Heart left ventricle (tissue), 16 donors: ENCODE measurements at regions not wholly inside any gene's neighbourhood (a gene's known extent, or its start where the extent isn't known, plus 50 kb on each side); places are given as distances from the start of the nearest gene placed in this dataset.

ENCODE experiments used
- ATAC-seq, 4 donors: fragments of 200-7000 bp; cut with Tn5 transposase; one replicate each; pipeline ENCODE4 v1.9.1; 2020 to 2022; ENCODE audit warnings: moderate library complexity in 4 of 4, mild to moderate bottlenecking in 3 of 4, moderate number of reproducible peaks in 1 of 4
- DNase-seq, 5 donors: peaks; one replicate each; pipeline ENCODE4 v3.0.0-alpha.2; 2020
- H3K27ac ChIP-seq, 12 donors: fragments of 200-600 bp; sonication (generic) in 4 of 12; one replicate each; pipeline versions ENCODE4 v1.5.0 to v1.8.0; 2016 to 2022; ENCODE audit warnings: mild to moderate bottlenecking in 2 of 12
- H3K27me3 ChIP-seq, 9 donors: fragments of 200-600 bp; sonication (generic) in 2 of 9; one replicate each; pipeline versions ENCODE4 v1.5.1 to v1.8.0; 2016 to 2022; ENCODE audit warnings: mild to moderate bottlenecking in 3 of 9
- H3K36me3 ChIP-seq, 9 donors: fragments of 200-600 bp; sonication (generic) in 2 of 9; one replicate each; pipeline versions ENCODE4 v1.5.0 to v1.8.0; 2018 to 2022; ENCODE audit warnings: mild to moderate bottlenecking in 2 of 9
- H3K4me1 ChIP-seq, 12 donors: fragments of 200-600 bp; sonication (generic) in 4 of 12; one replicate each; pipeline versions ENCODE4 v1.5.0 to v1.8.0; 2016 to 2022; ENCODE audit warnings: mild to moderate bottlenecking in 3 of 12
- H3K4me3 ChIP-seq, 12 donors: fragments of 200-600 bp; sonication (generic) in 4 of 12; one replicate each; pipeline versions ENCODE4 v1.5.0 to v1.8.0; 2017 to 2022; ENCODE audit warnings: mild to moderate bottlenecking in 9 of 12, moderate library complexity in 4 of 12
- H3K9me3 ChIP-seq, 12 donors: fragments of 200-600 bp; sonication (generic) in 4 of 12; one replicate each; pipeline versions ENCODE4 v1.5.0 to v1.8.0; 2016 to 2022; ENCODE audit warnings: mild to moderate bottlenecking in 1 of 12
- CTCF ChIP-seq, 12 donors: fragments of 200-600 bp; sonication (generic) in 4 of 12; IDR thresholded peaks; one replicate each; pipeline versions ENCODE4 v1.5.0 to v1.8.0; 2018 to 2022; ENCODE audit warnings: antibody characterized with exemption in 12 of 12, mild to moderate bottlenecking in 5 of 12
- POLR2A ChIP-seq, 2 donors: fragments of 450-650 bp; IDR thresholded peaks; one replicate each; pipeline ENCODE4 v1.6.1; 2017; ENCODE audit warnings: antibody characterized with exemption in 2 of 2, mild to moderate bottlenecking in 2 of 2, moderate library complexity in 2 of 2
- WGBS, 4 donors: extraction: QIAGEN DNeasy Blood & Tissue Kit in 2 of 4; methylation state at CpG; one replicate each; pipeline versions ENCODE4 v1.1.5 to v1.1.7; 2013 to 2018; 5-methylcytosine and 5-hydroxymethylcytosine counted together
- intact Hi-C, 10 donors: fragments of 100-400 bp; cut with DNase I; formaldehyde crosslinking; loops; one replicate each; pipeline versions ENCODE4 v1.11.1 to v1.14.2; 2022
- donor health status: ischemic (EF 13 %, LVEDD 7.1; RV severe dilation, severe dysfunction).
- donor health status: healthy with polysubstance abuse.
- donor health status: DM: no; HTN: yes; CAD: no.
- donor health status: DM: no; HTN: no; CAD: no.
- donor health status: ischemic (EF 25% LVEDD 6.9; RV normal size, moderate dysfunction).
- donor health status: ischemic (EF 25% LVEDD 5.7; RV mildly dilated, moderate dysfunction).
- donor health status: healthy.
- donor health status: DM: yes; HTN: yes; CAD: no.
- donor health status: ischemic (EF 35%, LVEDD 5.7; RV mildly dilated, moderate dysfunction).
- donor health status: nonischemic (EF 11% LVEDD 7.7; RV severe dilation, severe dysfunction).
- donor health status: DM: yes; HTN: yes; CAD: no.
- donor health status: PGD.
- donor health status: ischemic (EF 29% LVEDD 5.4; RV normal size, mild dysfunction).
- donor health status: nonischemic (EF 23%, LVEDD 6.1; RV moderate dilation, normal function).

GRCh38 chr3:168696051-168696450 is 600.3 kb upstream of the GOLIM4 start:
- intact Hi-C loops = no loop called here
- no peak overlapping the region for H3K27ac ChIP-seq

GRCh38 chr3:168693870-168694269 is 598.1 kb upstream of the GOLIM4 start:
- Histone ChIP-seq H3K4me3 (no peak overlapping the region), H3K36me3 (no peaks in the 10 kb centered on the region), H3K27me3 (peaks cover 0 to 4% (median 0%) of the 10 kb centered on the region in 9 donors), H3K4me1 (no peaks in the 10 kb centered on the region), H3K9me3 (no peaks in the 10 kb centered on the region), H3K27ac (no peak overlapping the region)
- ATAC-seq (no peak), DNase-seq (no peak)
- intact Hi-C loops = no loop called here
- no peak for TF ChIP-seq POLR2A (IDR thresholded peaks at IDR 0.05)
- TF ChIP-seq CTCF (IDR thresholded peaks at IDR 0.05) = no peak
- WGBS, 4 donors = 67 to 79% (median 69%) methylated on average over 3 of the region's 3 CpGs

More at GRCh38 chr3:168696051-168696450, 600.3 kb upstream of the GOLIM4 start:
- no peak for DNase-seq
- no peak for TF ChIP-seq POLR2A (IDR thresholded peaks at IDR 0.05)
- no peaks in the 10 kb centered on the region for H3K27me3 ChIP-seq
- no peak overlapping the region for H3K4me3 ChIP-seq
- ATAC-seq = no peak
- no peaks in the 10 kb centered on the region for H3K4me1 ChIP-seq
- peaks cover 0 to 13% (median 1%) of the 10 kb centered on the region in 12 donors for H3K9me3 ChIP-seq
- H3K36me3 ChIP-seq = no peaks in the 10 kb centered on the region
- 86 to 89% (median 87%) methylated on average over 3 of the region's 3 CpGs for WGBS, 4 donors

GRCh38 chr3:168688267-168688666 is 592.5 kb upstream of the GOLIM4 start:
- H3K27ac ChIP-seq = no peak overlapping the region
- ATAC-seq = no peak
- DNase-seq = no peak
- TF ChIP-seq POLR2A (IDR thresholded peaks at IDR 0.05) (no peak), CTCF (IDR thresholded peaks at IDR 0.05) (no peak)
- H3K36me3 ChIP-seq = no peaks in the 10 kb centered on the region
- intact Hi-C loops = no loop called here
- 69 to 91% (median 87%) methylated on average over 5 of the region's 5 CpGs for WGBS, 4 donors
- no peaks in the 10 kb centered on the region for H3K9me3 ChIP-seq
- no peak overlapping the region for H3K4me3 ChIP-seq
- H3K4me1 ChIP-seq = no peaks in the 10 kb centered on the region
- H3K27me3 ChIP-seq = peaks cover 0 to 4% (median 0%) of the 10 kb centered on the region in 9 donors

- Histone ChIP-seq H3K36me3 (no peaks in the 10 kb centered on the region), H3K9me3 (no peaks in the 10 kb centered on the region), H3K4me3 (no peak overlapping the region), H3K27ac (no peak overlapping the region), H3K4me1 (no peaks in the 10 kb centered on the region), H3K27me3 (no peaks in the 10 kb centered on the region)
- WGBS, 4 donors = 45 to 50% (median 48%) methylated on average over 6 of the region's 6 CpGs
- DNase-seq = no peak
- intact Hi-C loops = no loop called here
- no peak for ATAC-seq
- no peak for TF ChIP-seq CTCF (IDR thresholded peaks at IDR 0.05)
- TF ChIP-seq POLR2A (IDR thresholded peaks at IDR 0.05) = no peak
Measured at GRCh38 chr3:168684519-168684918, 588.8 kb upstream of the GOLIM4 start.

- Histone ChIP-seq H3K4me1 (no peaks in the 10 kb centered on the region), H3K27ac (no peak overlapping the region), H3K4me3 (no peak overlapping the region), H3K9me3 (no peaks in the 10 kb centered on the region), H3K27me3 (peaks cover 0 to 3% (median 0%) of the 10 kb centered on the region in 9 donors), H3K36me3 (no peaks in the 10 kb centered on the region)
- 84 to 88% (median 86%) methylated on average over 1 of the region's 1 CpG for WGBS, 4 donors
- DNase-seq = no peak
- ATAC-seq = no peak
- TF ChIP-seq POLR2A (IDR thresholded peaks at IDR 0.05) (no peak), CTCF (IDR thresholded peaks at IDR 0.05) (no peak)
- intact Hi-C loops = no loop called here
Measured at GRCh38 chr3:168678730-168679129, 583.0 kb upstream of the GOLIM4 start.
